ENCODE measurements at regions not wholly inside any gene's neighbourhood (a gene's known extent, or its start where the extent isn't known, plus 50 kb on each side); places are given as distances from the start of the nearest gene placed in this dataset.

DNA sequence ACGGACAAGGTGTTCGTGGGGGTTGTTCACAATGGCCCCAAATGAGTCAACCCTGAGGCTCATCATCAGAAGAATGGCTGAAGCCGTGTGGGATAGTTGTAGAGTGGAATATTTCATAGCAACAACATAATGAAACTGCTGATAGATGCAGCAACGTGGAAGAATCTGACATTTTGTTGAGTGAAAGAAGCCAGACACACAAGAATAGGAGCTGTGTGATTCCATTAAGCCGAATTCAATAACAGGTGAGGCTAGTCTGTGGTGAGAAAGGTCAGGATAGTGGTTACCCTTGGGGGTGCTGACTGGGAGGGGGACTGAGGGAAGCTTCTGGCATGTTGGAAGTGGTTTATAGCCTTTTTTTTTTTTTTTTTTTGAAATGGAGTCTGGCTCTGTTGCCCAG is 144.0 kb downstream of the SMAD6 start:
- Histone ChIP-seq H3K4me3 (no peak overlapping the region), H3K27me3 (no peaks in the 10 kb centered on the region), H3K27ac (no peak overlapping the region), H3K9me3 (no peaks in the 10 kb centered on the region), H3K4me1 (peaks cover 29% of the 10 kb centered on the region), H3K36me3 (no peaks in the 10 kb centered on the region)
- DNase-seq (no peak), ATAC-seq (no peak)
- TF ChIP-seq, protein P1, sequence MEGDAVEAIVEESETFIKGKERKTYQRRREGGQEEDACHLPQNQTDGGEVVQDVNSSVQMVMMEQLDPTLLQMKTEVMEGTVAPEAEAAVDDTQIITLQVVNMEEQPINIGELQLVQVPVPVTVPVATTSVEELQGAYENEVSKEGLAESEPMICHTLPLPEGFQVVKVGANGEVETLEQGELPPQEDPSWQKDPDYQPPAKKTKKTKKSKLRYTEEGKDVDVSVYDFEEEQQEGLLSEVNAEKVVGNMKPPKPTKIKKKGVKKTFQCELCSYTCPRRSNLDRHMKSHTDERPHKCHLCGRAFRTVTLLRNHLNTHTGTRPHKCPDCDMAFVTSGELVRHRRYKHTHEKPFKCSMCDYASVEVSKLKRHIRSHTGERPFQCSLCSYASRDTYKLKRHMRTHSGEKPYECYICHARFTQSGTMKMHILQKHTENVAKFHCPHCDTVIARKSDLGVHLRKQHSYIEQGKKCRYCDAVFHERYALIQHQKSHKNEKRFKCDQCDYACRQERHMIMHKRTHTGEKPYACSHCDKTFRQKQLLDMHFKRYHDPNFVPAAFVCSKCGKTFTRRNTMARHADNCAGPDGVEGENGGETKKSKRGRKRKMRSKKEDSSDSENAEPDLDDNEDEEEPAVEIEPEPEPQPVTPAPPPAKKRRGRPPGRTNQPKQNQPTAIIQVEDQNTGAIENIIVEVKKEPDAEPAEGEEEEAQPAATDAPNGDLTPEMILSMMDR (IDR thresholded peaks at IDR 0.05), result no peak
- intact Hi-C loops (cut with DNase I), result loop anchor here (5.0 kb wide), 1 partner anchor 59 kb away; no protein-coding TSS in a partner anchor

DNA sequence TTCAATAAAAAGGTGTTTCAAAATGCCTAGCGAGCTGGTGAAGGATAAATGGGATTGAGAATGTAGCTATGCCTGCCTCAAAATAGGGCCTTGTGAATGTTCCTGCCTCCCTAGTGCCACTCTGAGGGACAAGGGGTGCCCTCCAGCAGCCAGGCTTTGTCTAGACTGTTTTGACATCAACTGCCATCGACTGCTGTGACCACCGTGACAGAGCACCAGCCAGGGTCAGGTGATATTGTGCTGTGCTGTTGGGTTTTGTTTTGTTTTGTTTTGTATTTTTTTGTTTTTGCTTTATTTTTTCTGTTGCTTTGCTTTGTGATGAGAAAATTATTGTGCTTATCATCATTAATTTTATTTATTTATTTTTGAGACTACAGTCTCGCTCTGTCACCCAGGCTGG is 144.8 kb downstream of the SMAD6 start:
- Histone ChIP-seq H3K9me3 (no peaks in the 10 kb centered on the region), H3K27me3 (no peaks in the 10 kb centered on the region), H3K27ac (no peak overlapping the region), H3K4me1 (peaks cover 28% of the 10 kb centered on the region), H3K4me3 (no peak overlapping the region), H3K36me3 (no peaks in the 10 kb centered on the region)
- no peak for ATAC-seq
- DNase-seq, result peak; percentile 46
- TF ChIP-seq, protein P1 (IDR thresholded peaks at IDR 0.05), result no peak
- intact Hi-C loops (cut with DNase I), result loop anchor here (5.0 kb wide), 1 partner anchor 60 kb away; no protein-coding TSS in a partner anchor

DNA sequence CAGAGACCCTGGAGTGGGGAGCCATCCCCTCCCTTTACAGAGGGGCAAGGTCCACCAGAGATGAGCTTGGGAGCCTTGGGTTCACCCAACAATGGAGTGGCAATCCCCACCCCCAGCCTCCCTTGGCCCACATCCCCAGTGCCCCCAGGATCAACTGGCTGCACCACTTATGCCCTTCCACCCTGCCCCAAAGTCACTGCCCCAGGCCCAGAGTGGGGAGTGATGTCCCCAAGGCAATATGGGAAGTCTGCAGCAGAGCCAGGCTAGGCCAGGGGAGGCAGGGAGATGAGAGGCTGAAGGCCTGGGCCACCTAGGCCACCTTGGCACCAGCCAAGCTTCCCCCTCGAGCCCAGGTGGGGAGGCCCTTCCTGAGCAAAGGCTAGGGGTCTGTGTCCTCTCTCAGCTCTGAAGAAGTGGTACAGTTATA is 145.5 kb downstream of the SMAD6 start:
- H3K36me3 ChIP-seq, result no peaks in the 10 kb centered on the region
- TF ChIP-seq, protein P1 (IDR thresholded peaks at IDR 0.05), result no peak
- H3K27ac ChIP-seq, result no peak overlapping the region
- DNase-seq, result no peak
- no peaks in the 10 kb centered on the region for H3K27me3 ChIP-seq
- ATAC-seq, result no peak
- H3K4me3 ChIP-seq, result no peak overlapping the region
- intact Hi-C loops (cut with DNase I), result loop anchor here (5.0 kb wide), 1 partner anchor 60 kb away; no protein-coding TSS in a partner anchor
- peaks cover 25% of the 10 kb centered on the region for H3K4me1 ChIP-seq
- no peaks in the 10 kb centered on the region for H3K9me3 ChIP-seq

DNA sequence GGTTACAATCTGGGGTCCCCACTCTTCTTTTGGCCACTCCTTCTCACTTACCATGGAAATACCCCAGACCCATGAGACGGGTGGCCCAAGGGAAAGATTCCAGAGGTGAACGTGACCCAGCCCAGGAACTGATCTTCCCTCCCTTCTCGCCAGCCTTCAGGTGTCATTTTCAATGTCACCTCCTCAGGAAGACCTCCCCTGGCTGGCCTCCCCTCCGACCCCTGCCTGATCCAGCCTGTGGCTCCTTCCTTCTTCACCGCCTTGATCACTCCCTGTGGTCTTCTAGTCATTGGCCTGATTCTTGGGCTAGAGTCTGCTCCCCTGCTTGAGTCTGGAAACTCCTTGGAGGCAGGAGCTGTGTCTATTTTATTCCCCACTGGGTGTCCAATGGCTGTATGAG is 146.1 kb downstream of the SMAD6 start:
- H3K36me3 ChIP-seq, result no peaks in the 10 kb centered on the region
- intact Hi-C loops (cut with DNase I), result loop anchor here (5.0 kb wide), 1 partner anchor 61 kb away; no protein-coding TSS in a partner anchor
- H3K27ac ChIP-seq, result no peak overlapping the region
- ATAC-seq (no peak), DNase-seq (no peak)
- TF ChIP-seq, protein P1 (IDR thresholded peaks at IDR 0.05), result no peak
- no peaks in the 10 kb centered on the region for H3K27me3 ChIP-seq
- no peak overlapping the region for H3K4me3 ChIP-seq
- H3K9me3 ChIP-seq, result no peaks in the 10 kb centered on the region
- H3K4me1 ChIP-seq, result peaks cover 22% of the 10 kb centered on the region

DNA sequence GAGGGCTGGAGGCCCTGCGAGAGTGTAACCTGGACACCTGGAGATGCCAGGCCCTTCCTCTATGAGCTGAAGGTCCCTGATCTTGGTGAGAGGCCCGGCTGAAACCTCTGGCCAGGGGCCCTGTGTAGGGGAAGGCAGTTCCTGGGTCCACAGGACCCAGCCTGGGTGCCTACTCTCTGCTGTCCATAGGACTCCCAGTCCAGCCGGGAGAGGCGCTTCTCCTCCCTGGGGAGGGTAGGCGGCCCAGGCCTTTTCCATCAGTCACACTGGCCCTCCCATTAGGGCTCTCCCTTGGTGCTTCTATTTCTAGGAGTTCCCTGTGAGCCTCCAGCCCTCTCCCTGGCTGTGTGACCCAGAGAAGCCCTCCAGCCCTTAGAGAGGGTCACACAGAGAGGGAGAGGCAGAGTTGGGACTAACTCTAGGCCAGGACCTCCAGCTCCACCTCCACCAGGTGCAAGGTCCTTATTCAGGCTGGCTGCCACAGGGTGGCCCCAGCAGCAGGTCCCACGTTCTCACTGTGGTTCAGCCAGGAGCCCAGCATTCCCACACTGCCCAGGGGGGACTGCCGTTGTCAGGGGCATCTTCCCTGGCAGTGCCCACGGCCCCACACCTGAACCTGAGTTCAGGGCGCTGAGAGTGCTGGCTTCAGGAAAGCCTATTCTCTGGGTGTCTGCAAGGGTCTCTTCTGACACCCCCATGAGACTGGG is 146.8 kb downstream of the SMAD6 start:
- DNase-seq, result no peak
- H3K27ac ChIP-seq, result no peak overlapping the region

More for the DNA sequence above, 146.8 kb downstream of the SMAD6 start:
- ATAC-seq, result no peak
- H3K27me3 ChIP-seq, result no peaks in the 10 kb centered on the region
- H3K9me3 ChIP-seq, result no peaks in the 10 kb centered on the region
- H3K4me1 ChIP-seq, result peaks cover 15% of the 10 kb centered on the region
- H3K36me3 ChIP-seq, result no peaks in the 10 kb centered on the region
- TF ChIP-seq, protein P1 (IDR thresholded peaks at IDR 0.05), result no peak
- intact Hi-C loops (cut with DNase I), result loop anchor here (5.0 kb wide), 1 partner anchor 62 kb away; no protein-coding TSS in a partner anchor
- H3K4me3 ChIP-seq, result no peak overlapping the region
